Epithelial cell of esophagus (primary cell): ENCODE measurements at regions not wholly inside any gene's neighbourhood (a gene's known extent, or its start where the extent isn't known, plus 50 kb on each side); places are given as distances from the start of the nearest gene placed in this dataset.
A peak's percentile ranks its signal among the peaks of the same experiment; 100 is the strongest.
"Not testable (repeated sequence)": the region's sequence is repeated elsewhere in the genome, so short reads cannot be mapped to it uniquely, and the experiment has no call there.

ENCODE experiments used
- DNase-seq: peaks from one replicate; pipeline ENCODE4 v3.0.0; 2010; ENCODE audit warnings: low read depth
- H3K4me3 ChIP-seq: 2 replicates; pipeline ENCODE4 v1.5.1; 2011; ENCODE audit warnings: mild to moderate bottlenecking, low read length, control low read depth
- TF ChIP-seq, protein P1 (sequence below): IDR thresholded peaks from 2 replicates; pipeline ENCODE4 v1.5.1; 2011; ENCODE audit warnings: low read depth, mild to moderate bottlenecking, low read length, control low read depth, inconsistent platforms; ENCODE audit not compliant: insufficient read depth; ENCODE audit errors: missing control alignments

DNA sequence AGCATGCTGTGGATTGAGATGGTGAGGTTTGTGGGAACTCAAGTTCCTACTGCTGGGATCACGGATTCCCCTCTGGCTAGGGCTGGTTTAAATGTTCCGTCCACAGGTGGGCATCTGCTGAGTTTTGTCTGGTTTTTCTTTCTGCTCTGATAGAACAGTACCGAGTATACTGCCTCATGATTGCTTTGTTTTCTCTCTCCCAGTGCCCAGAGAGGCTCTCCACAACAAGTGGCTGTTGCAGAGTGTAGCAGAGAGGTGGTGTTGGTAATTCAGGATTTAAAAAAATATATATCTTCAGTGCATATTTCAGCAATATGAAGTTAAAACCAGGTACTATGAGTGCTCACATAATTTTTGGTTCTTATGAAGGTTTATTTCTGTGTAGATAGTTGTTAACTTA, 213.7 kb downstream of the TEX13C start:
- TF ChIP-seq, protein P1, sequence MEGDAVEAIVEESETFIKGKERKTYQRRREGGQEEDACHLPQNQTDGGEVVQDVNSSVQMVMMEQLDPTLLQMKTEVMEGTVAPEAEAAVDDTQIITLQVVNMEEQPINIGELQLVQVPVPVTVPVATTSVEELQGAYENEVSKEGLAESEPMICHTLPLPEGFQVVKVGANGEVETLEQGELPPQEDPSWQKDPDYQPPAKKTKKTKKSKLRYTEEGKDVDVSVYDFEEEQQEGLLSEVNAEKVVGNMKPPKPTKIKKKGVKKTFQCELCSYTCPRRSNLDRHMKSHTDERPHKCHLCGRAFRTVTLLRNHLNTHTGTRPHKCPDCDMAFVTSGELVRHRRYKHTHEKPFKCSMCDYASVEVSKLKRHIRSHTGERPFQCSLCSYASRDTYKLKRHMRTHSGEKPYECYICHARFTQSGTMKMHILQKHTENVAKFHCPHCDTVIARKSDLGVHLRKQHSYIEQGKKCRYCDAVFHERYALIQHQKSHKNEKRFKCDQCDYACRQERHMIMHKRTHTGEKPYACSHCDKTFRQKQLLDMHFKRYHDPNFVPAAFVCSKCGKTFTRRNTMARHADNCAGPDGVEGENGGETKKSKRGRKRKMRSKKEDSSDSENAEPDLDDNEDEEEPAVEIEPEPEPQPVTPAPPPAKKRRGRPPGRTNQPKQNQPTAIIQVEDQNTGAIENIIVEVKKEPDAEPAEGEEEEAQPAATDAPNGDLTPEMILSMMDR = no peak
- H3K4me3 ChIP-seq = no peak overlapping the region
- no peak for DNase-seq

DNA sequence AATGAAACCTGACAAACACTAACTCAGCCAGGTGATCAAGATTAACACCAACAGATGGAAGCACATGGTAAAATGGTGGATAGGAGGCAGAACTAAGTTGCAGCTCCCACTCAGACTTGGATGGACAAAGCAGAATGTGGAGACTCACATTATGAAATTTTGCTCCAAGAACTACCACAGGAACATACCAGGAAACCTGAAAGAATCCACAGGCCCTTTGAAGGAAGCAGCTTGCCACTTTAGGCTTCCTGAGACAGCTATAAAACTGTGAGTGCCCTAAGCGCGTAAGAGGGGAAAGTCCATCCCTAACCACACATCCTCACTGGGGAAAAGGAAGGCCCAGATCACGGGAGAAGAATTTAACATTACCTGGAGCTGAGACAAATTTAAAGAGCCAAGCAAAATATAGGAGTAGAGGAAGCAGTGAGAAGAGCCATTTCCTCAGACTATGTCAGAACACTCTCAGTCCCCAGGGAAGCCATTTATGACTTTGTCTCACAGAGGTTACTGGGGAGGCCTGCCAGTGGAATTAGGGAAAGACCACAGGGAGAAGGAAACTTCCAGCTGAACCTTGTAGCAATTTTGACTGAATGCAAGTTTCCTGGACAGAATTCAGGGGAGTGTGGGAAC, 224.5 kb downstream of the TEX13C start:
- TF ChIP-seq, protein P1 = no peak
- DNase-seq = peak; percentile 0
- H3K4me3 ChIP-seq = no peak overlapping the region

DNA sequence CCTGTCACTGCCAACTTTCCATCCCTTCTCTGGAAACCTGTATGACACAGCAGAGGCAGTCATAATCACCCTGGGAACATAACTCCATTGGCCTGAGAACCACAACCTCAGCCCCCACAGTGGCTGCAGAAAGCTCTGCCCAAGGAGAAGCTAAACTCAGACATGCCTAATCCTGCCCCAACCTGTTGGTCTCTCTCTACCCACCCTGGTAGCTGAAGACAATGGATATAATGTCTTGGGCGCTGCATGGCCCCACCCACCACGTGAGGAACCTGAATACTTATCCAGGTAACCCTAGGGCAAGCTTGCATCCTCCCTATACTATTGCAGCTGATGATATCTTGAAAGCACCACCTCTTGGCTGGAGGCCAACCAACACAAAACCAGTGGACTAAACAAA, 225.2 kb downstream of the TEX13C start:
- DNase-seq = peak; percentile 81
- H3K4me3 ChIP-seq = no peak overlapping the region
- TF ChIP-seq, protein P1 = no peak

DNA sequence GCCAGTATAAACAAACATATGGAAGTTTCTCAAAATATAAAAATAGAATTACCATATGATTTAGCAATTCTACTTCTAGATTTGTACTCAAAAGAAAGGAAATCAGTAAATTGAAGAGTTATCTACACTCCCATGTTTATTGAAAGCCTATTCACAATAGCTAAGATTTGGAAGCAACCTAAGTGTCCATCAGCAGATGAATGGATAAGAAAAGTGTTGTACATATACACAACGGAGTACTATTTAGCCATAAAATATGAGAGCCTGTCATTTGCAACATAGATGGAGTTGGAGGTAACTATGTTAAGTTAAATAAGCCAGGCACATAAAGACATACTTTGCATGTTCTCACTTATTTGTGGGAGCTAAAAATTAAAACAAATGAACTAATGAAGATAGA, 257.8 kb downstream of the TEX13C start:
- TF ChIP-seq, protein P1 = no peak
- H3K4me3 ChIP-seq = no peak overlapping the region
- no peak for DNase-seq

DNA sequence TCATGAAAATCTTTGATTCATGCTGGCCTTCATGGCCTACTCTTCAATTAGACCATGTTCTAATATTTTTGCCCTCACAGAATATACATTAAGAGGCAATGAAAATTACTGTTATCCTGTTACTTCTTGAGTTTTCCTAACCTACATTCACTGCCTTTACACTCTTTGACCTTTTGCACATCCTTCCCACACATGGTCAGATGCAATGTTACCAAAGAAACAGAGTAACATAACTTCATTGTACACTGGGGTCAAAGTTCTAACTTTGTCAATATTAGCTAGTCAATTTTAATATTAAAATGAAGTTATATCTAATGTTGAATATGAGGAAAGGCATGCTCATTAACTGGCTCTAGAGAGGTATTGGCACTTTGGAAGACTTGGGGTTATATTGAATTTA, 284.8 kb downstream of the TEX13C start:
- no peak overlapping the region for H3K4me3 ChIP-seq
- DNase-seq = no peak
- TF ChIP-seq, protein P1 = no peak

DNA sequence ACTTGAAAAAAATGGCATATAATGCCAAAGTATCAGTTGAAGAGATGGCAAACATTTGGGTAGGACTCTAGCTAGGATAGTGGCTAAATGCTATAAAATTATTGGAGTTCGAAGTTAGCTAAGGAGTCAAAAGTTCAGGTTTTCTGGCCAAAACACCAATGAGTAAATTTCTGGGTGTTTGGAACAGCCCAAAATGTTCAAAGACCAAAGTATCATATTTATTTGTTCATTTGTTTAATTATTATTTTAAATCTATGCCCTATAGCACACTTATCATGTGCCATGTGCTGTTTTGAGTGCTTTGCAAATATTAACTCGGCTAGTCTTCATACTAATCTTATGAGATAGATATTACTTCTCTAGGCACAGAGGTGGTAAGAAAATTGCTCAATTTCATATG, 285.5 kb downstream of the TEX13C start:
- no peak overlapping the region for H3K4me3 ChIP-seq
- no peak for DNase-seq
- TF ChIP-seq, protein P1 = no peak

DNA sequence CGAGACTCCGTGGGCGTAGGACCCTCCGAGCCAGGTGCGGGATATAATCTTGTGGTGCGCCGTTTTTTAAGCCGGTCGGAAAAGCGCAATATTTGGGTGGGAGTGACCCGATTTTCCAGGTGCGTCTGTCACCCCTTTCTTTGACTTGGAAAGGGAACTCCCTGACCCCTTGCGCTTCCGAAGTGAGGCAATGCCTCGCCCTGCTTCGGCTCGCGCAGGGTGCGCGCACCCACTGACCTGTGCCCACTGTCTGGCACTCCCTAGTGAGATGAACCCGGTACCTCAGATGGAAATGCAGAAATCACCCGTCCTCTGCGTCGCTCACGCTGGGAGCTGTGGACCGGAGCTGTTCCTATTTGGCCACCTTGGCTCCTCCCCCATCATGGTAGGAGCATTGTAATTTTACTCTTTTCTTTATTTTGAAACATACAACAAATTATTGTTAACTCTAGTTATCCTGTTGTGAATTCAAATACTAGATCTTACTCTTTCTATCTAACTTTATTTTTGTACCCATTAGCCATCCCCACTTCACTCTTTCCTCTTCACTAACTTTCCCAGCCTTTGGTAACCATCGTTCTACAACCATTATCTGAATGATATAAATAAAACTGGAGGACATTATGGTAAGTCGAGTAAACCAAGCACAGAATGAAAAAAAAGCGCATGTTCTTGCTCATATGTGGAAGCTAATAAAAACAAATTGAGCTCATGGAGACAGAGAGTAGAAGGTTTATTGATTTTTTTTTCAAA, 295.1 kb downstream of the TEX13C start:
- H3K4me3 ChIP-seq, DNase-seq: not testable (repeated sequence)
